Chondrocyte (in vitro differentiated cells): ENCODE measurements at regions not wholly inside any gene's neighbourhood (a gene's known extent, or its start where the extent isn't known, plus 50 kb on each side); places are given as distances from the start of the nearest gene placed in this dataset.

ENCODE experiments used
- DNase-seq: peaks from one replicate; pipeline ENCODE4 v3.0.0; 2021; ENCODE audit warnings: mixed read lengths, low spot score
- H3K27ac Mint-ChIP-seq: one replicate; pipeline ENCODE4 v1.8.0; 2021; ENCODE audit warnings: mild to moderate bottlenecking, moderate library complexity, mixed read lengths; ENCODE audit not compliant: unreplicated experiment
- H3K27me3 Mint-ChIP-seq: 2 replicates; pipeline ENCODE4 v1.8.0; 2021; ENCODE audit warnings: low read depth, mixed read lengths
- H3K36me3 Mint-ChIP-seq: 2 replicates; pipeline ENCODE4 v1.8.0; 2021; ENCODE audit warnings: low read depth, mixed read lengths
- H3K4me1 Mint-ChIP-seq: 2 replicates; pipeline ENCODE4 v1.8.0; 2021; ENCODE audit warnings: low read depth, mild to moderate bottlenecking, mixed read lengths
- H3K4me3 Mint-ChIP-seq: one replicate; pipeline ENCODE4 v1.8.0; 2021; ENCODE audit warnings: mild to moderate bottlenecking, moderate library complexity, mixed read lengths; ENCODE audit not compliant: unreplicated experiment
- H3K9me3 Mint-ChIP-seq: 2 replicates; pipeline ENCODE4 v1.8.0; 2021; ENCODE audit warnings: low read depth, mixed read lengths
- CTCF ChIP-seq: fragments of 200-600 bp; sonication (generic); IDR thresholded peaks from 2 replicates; pipeline ENCODE4 v1.5.0; 2021; ENCODE audit warnings: antibody characterized with exemption, mild to moderate bottlenecking, moderate library complexity

GRCh38 chr14:83280719-83281118, 1747.1 kb upstream of the SEL1L start:
- Mint-ChIP-seq H3K27me3 (no peaks in the 10 kb centered on the region), H3K9me3 (peaks cover 17% of the 10 kb centered on the region), H3K36me3 (peaks cover 7% of the 10 kb centered on the region), H3K27ac (no peak overlapping the region), H3K4me1 (peaks cover 9% of the 10 kb centered on the region), H3K4me3 (no peak overlapping the region)
- TF ChIP-seq CTCF: no peak
- DNase-seq: no peak

- Mint-ChIP-seq H3K36me3 (peaks cover 3% of the 10 kb centered on the region), H3K4me1 (peaks cover 9% of the 10 kb centered on the region), H3K4me3 (no peak overlapping the region), H3K27me3 (no peaks in the 10 kb centered on the region), H3K9me3 (peaks cover 10% of the 10 kb centered on the region), H3K27ac (no peak overlapping the region)
- DNase-seq: no peak
- TF ChIP-seq CTCF: no peak
Observed at GRCh38 chr14:83282706-83283105, 1749.1 kb upstream of the SEL1L start.

- Mint-ChIP-seq H3K36me3 (no peaks in the 10 kb centered on the region), H3K27ac (no peak overlapping the region), H3K4me3 (no peak overlapping the region), H3K4me1 (peaks cover 21% of the 10 kb centered on the region), H3K27me3 (no peaks in the 10 kb centered on the region), H3K9me3 (no peaks in the 10 kb centered on the region)
- no peak for DNase-seq
- TF ChIP-seq CTCF: no peak
Observed at GRCh38 chr14:83287300-83287699, 1753.6 kb upstream of the SEL1L start.

- peaks cover 15% of the 10 kb centered on the region for H3K4me1 Mint-ChIP-seq
- H3K36me3 Mint-ChIP-seq: no peaks in the 10 kb centered on the region
- H3K27ac Mint-ChIP-seq: no peak overlapping the region
- DNase-seq: no peak
- H3K4me3 Mint-ChIP-seq: no peak overlapping the region
- no peak for TF ChIP-seq CTCF
- peaks cover 3% of the 10 kb centered on the region for H3K9me3 Mint-ChIP-seq
- no peaks in the 10 kb centered on the region for H3K27me3 Mint-ChIP-seq
Observed at GRCh38 chr14:83289390-83289789, 1755.7 kb upstream of the SEL1L start.

- Mint-ChIP-seq H3K9me3 (peaks cover 3% of the 10 kb centered on the region), H3K4me1 (peaks cover 20% of the 10 kb centered on the region), H3K27me3 (no peaks in the 10 kb centered on the region), H3K4me3 (no peak overlapping the region), H3K36me3 (no peaks in the 10 kb centered on the region), H3K27ac (no peak overlapping the region)
- no peak for TF ChIP-seq CTCF
- no peak for DNase-seq
Observed at GRCh38 chr14:83289896-83290295, 1756.2 kb upstream of the SEL1L start.
